DLD1 (cell line): ENCODE measurements at regions not wholly inside any gene's neighbourhood (a gene's known extent, or its start where the extent isn't known, plus 50 kb on each side); places are given as distances from the start of the nearest gene placed in this dataset.
"Not testable (repeated sequence)": the region's sequence is repeated elsewhere in the genome, so short reads cannot be mapped to it uniquely, and the experiment has no call there.

Experiments
- in situ Hi-C: cut with HindIII; loops from 2 replicates; pipeline ENCODE4 v1.10.0; 2017; ENCODE audit warnings: low sequenced_read_pairs

- in situ Hi-C loops, result no loop called here
Measured at GRCh38 chr4:187046471-187046870, 322.8 kb upstream of the FAT1 start.

- in situ Hi-C loops, result no loop called here
Measured at GRCh38 chr4:187059021-187059420, 335.4 kb upstream of the FAT1 start.

- in situ Hi-C loops, result no loop called here
Measured at GRCh38 chr4:187059895-187060294, 336.2 kb upstream of the FAT1 start.

GRCh38 chr4:187060551-187060950 lies 336.9 kb upstream of the FAT1 start:
- in situ Hi-C loops, result no loop called here

GRCh38 chr4:187063251-187063650 lies 339.6 kb upstream of the FAT1 start:
- in situ Hi-C loops, result no loop called here

GRCh38 chr4:187064033-187064432 lies 340.4 kb upstream of the FAT1 start:
- in situ Hi-C loops, result no loop called here

- in situ Hi-C loops, result no loop called here
Measured at GRCh38 chr4:187065396-187065795, 341.7 kb upstream of the FAT1 start.

GRCh38 chr4:187065806-187066205 lies 342.1 kb upstream of the FAT1 start:
- in situ Hi-C loops, result no loop called here

GRCh38 chr4:187069398-187069797 lies 345.7 kb upstream of the FAT1 start:
- in situ Hi-C loops, result no loop called here

GRCh38 chr4:187070158-187070557 lies 346.5 kb upstream of the FAT1 start:
- in situ Hi-C loops, result no loop called here

GRCh38 chr4:187070740-187071139 lies 347.1 kb upstream of the FAT1 start:
- in situ Hi-C loops, result no loop called here

GRCh38 chr4:187071946-187072600 lies 348.4 kb upstream of the FAT1 start:
- in situ Hi-C loops, result no loop called here

- in situ Hi-C loops, result no loop called here
Measured at GRCh38 chr4:187073820-187074219, 350.2 kb upstream of the FAT1 start.

GRCh38 chr4:187075514-187075913 lies 351.9 kb upstream of the FAT1 start:
- in situ Hi-C loops, result no loop called here

- in situ Hi-C loops, result no loop called here
Measured at GRCh38 chr4:187077744-187078401, 354.2 kb upstream of the FAT1 start.

- in situ Hi-C loops, result no loop called here
Measured at GRCh38 chr4:187084701-187085100, 361.0 kb upstream of the FAT1 start.

- in situ Hi-C loops, result no loop called here
Measured at GRCh38 chr4:187085339-187085738, 361.7 kb upstream of the FAT1 start.

GRCh38 chr4:187086151-187086550 lies 362.5 kb upstream of the FAT1 start:
- in situ Hi-C loops, result no loop called here

GRCh38 chr4:187088070-187088799 lies 364.6 kb upstream of the FAT1 start:
- in situ Hi-C loops, result no loop called here

GRCh38 chr4:187090401-187090800 lies 366.7 kb upstream of the FAT1 start:
- in situ Hi-C loops, result no loop called here

GRCh38 chr4:187090832-187091231 lies 367.2 kb upstream of the FAT1 start:
- in situ Hi-C loops, result not testable (repeated sequence)

- in situ Hi-C loops, result no loop called here
Measured at GRCh38 chr4:187094144-187094543, 370.5 kb upstream of the FAT1 start.
